ENCODE measurements at regions not wholly inside any gene's neighbourhood (a gene's known extent, or its start where the extent isn't known, plus 50 kb on each side); places are given as distances from the start of the nearest gene placed in this dataset.

GRCh38 chr14:97581016-97581415 lies 783.8 kb downstream of the VRK1 start:
- POLR2A ChIA-PET (ENCODE audit: unreplicated experiment), result no interaction called here
- H2AK9ac ChIP-seq (replicated peaks; ENCODE audit: low read depth, low read length, poor library complexity), result no peak overlapping the region
- no peak overlapping the region for H4K8ac ChIP-seq (ENCODE audit: low read depth in 2 of 2, low read length in 2 of 2)
- TF ChIP-seq CHD1 (IDR thresholded peaks at IDR 0.05; ENCODE audit: low read depth, low read length), result no peak
- no peak for TF ChIP-seq RAD21 (IDR thresholded peaks at IDR 0.05; ENCODE audit: low read length)
- TF ChIP-seq RCOR1 (IDR thresholded peaks at IDR 0.05; ENCODE audit: insufficient replicate concordance, low read length), result no peak
- TF ChIP-seq BHLHE40 (IDR thresholded peaks at IDR 0.05; ENCODE audit: low read depth, low read length), result no peak
- TF ChIP-seq RFX5 (IDR thresholded peaks at IDR 0.05; ENCODE audit: low read depth, low read length), result no peak
- no peak overlapping the region for H2BK15ac ChIP-seq (ENCODE audit: low read depth, low read length)
- H3K9ac ChIP-seq (ENCODE audit: low read depth, low read length), result no peak overlapping the region
- H3K79me1 ChIP-seq (ENCODE audit: low read depth in 1 of 2, low read length in 2 of 2), result no peaks in the 10 kb centered on the region
- peaks cover 22% of the 10 kb centered on the region for H3K9me3 ChIP-seq (ENCODE audit: control insufficient read depth, insufficient read depth, low read length)
- CTCF ChIA-PET, result no interaction called here
- no peak overlapping the region for H3K18ac ChIP-seq (ENCODE audit: low read depth, low read length)
- no peaks in the 10 kb centered on the region for H3K36me3 ChIP-seq (ENCODE audit: control insufficient read depth, insufficient read depth, low read length)
- DNase-seq (no peak), ATAC-seq (ENCODE audit: low read depth) (no peak)
- H3K27ac ChIP-seq (ENCODE audit: insufficient read depth, low read length), result no peak overlapping the region
- H3K9me1 ChIP-seq (ENCODE audit: insufficient read depth, low read length), result no peaks in the 10 kb centered on the region
- H2AK5ac ChIP-seq (ENCODE audit: low read depth, low read length), result no peak overlapping the region
- WGBS, 2 experiments (ENCODE audit: extremely low coverage in 2 of 2, insufficient read length in 1 of 2), result no CpG with 5 or more reads among the region's 4 CpGs
- H3K23ac ChIP-seq (ENCODE audit: low read depth, low read length), result no peak overlapping the region
- H2BK5ac ChIP-seq (ENCODE audit: low read depth, low read length, poor library complexity, severe bottlenecking), result no peak overlapping the region
- no peak overlapping the region for H2BK120ac ChIP-seq (ENCODE audit: low read depth, low read length)
- no TSS peak for BruUV-seq (replicated peaks)
- H3K4me3 ChIP-seq (ENCODE audit: insufficient read depth, low read depth, low read length), result no peak overlapping the region
- no peak overlapping the region for H2AFZ ChIP-seq (replicated peaks; ENCODE audit: low read length, poor library complexity)
- H2BK20ac ChIP-seq (ENCODE audit: low read depth, low read length), result no peak overlapping the region
- no peaks in the 10 kb centered on the region for H4K20me1 ChIP-seq (ENCODE audit: insufficient read depth, low read length)
- dilution Hi-C loops (cut with HindIII; ENCODE audit: low sequenced_read_pairs, unreplicated experiment) (no loop called here), intact Hi-C loops (cut with micrococcal nuclease) (no loop called here), in situ Hi-C loops (cut with MboI; ENCODE audit: low sequenced_read_pairs) (no loop called here)
- no peak overlapping the region for H3K56ac ChIP-seq (ENCODE audit: extremely low read depth, insufficient read depth, low read length)
- no peak overlapping the region for H4K5ac ChIP-seq (ENCODE audit: low read depth, low read length)
- H4K91ac ChIP-seq (ENCODE audit: insufficient read depth, low read depth, low read length), result no peak overlapping the region
- no peaks in the 10 kb centered on the region for H3K27me3 ChIP-seq (ENCODE audit: control insufficient read depth, insufficient read depth, low read length)
- H3K14ac ChIP-seq (replicated peaks; ENCODE audit: low read depth, low read length), result no peak overlapping the region
- H3K4me2 ChIP-seq (ENCODE audit: low read depth, low read length), result no peak overlapping the region
- H3K4ac ChIP-seq (ENCODE audit: low read depth, low read length), result no peak overlapping the region
- no peaks in the 10 kb centered on the region for H3K4me1 ChIP-seq (ENCODE audit: control insufficient read depth, insufficient read depth, low read length)

Measured in IMR-90 (cell line).